NCI-H82 (cell line): ENCODE measurements at regions not wholly inside any gene's neighbourhood (a gene's known extent, or its start where the extent isn't known, plus 50 kb on each side); places are given as distances from the start of the nearest gene placed in this dataset.
"Not testable (repeated sequence)": the region's sequence is repeated elsewhere in the genome, so short reads cannot be mapped to it uniquely, and the experiment has no call there.

Experiments used
- DNase-seq: peaks from one replicate; lab custom pipeline; 2025; lab: John Stamatoyannopoulos, UW

DNA sequence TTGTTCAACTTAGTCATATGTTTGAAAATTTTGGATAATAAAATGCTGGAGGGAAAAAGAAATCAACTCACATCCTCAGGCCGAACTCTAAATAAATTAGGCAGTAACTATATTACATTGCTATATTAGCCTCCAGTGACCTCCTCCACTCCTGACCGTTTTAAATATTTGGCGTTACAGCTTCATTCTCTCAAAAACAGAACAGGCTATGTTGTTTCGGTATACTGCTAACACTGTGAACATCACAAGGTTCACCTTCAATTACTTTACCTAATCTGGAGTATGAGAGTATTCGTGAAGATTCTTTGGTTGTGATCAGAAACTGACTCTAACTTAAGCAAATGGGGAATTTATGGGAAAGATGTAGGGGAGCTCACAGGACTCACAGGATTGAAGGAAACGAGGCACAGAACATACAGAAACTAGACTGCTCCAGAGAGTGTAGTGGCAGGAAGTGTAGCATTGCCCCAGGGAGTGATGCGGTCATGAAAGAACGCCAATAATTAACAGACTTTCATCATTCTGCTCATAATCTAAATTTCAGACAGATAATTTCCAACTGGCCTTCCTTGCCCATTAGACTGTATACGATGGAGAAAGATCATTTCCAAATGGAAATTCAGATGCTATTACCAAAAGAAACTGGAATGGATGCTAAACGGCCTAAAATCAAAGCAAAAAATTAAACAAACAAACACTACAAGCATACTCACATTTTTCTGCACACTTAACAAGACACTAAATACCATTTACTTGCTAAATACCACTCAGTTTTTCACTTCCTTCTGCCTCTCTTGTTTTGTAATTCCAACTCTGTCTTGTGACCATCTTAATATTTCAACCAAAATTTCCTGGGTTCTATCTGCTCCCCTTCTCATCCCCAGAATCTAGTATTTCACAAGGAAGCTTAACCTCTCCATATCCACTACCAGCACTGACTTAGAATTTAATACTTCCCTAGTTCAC lies 110.1 kb upstream of the LPAR1 start:
- no peak for DNase-seq

DNA sequence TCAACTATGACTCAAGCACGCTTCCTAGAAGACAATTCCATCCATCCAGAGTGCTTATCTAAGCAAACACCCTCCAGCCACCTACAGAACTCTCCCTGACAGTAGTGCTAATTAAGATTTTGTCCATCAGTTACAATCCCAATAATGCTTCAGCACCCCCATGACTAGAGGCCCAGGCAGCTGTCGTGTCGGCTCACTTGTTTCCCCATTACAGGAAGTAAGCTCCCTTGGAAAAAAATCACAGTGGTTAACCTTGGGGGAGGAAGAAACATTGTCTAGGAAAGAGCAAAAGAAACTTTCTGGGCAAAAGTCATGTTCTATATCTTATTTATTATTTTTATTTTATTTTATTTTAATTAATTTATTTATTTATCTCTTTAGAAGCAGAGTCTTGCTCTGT lies 108.8 kb upstream of the LPAR1 start:
- DNase-seq: no peak

DNA sequence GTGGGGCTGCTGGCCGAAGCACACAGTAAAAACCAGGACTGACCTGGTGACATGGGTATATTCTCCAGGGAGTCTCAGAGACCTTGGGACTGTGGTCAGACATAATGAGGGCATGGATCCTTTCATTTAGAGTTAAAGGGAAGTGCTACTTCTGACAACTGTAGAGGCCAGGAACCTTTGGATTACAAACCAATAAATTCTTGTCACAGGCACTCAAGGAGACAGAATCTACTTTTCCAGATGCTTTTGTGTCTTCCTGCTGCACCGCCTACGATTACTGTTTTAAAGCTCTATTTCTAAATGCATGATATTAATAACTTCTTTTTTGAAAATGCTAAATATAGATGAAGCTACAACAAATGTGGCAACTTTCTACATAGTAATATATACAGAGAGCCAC lies 106.5 kb upstream of the LPAR1 start:
- DNase-seq: no peak

- no peak for DNase-seq
Measured at GRCh38 chr9:111136180-111136579, 97.9 kb upstream of the LPAR1 start.

- DNase-seq: no peak
Measured at GRCh38 chr9:111131211-111131610, 92.9 kb upstream of the LPAR1 start.

DNA sequence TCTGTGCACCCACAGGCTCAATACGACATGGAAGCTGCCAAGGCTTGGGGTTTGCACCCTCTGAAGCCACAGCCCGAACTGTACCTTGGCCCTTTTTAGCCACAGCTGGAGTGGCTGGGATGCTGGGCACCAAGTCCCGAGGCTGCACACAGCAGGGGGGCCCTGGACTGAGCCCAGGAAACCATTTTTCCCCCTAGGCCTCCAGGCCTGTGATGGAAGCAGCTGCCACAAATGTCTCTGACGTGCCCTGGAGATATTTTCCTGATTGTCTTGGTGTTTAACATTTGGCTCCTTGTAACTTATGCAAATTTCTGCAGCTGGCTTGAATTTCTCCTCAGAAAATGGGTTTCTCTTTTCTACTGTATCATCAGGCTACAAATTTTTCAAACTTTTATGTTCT lies 82.3 kb upstream of the LPAR1 start:
- DNase-seq: no peak

DNA sequence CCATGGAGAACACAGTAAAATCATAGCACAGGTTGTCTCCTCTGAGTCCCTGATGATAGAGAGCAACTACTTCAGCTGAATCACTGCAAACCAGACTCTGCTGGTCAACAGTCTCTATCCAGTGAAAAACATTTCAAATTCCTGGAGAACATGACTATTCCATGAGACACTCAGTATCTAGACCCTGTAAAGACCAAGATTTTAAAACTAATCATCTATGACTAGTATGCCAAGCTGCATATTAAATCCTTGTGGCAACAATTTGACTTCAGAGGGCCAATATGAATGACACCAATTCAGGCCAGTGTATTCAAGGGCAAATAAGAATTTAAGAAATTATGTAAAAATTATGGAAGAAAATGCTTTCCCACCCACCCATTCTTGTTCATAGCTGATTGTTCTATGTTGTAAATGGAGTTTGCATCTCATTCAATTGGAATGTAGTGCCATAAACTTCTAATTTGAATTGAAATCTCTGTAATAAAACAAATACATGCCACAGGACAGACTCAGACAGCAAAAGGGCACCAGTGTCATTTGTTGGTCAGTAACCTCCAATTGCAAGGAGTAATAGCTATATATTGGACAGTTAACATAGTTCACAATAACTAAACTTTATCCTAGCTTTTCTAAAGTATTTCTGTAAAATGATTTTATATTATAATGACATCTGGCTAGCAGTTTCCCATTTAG lies 80.1 kb upstream of the LPAR1 start:
- no peak for DNase-seq

GRCh38 chr9:111114486-111114885 lies 76.2 kb upstream of the LPAR1 start:
- DNase-seq: no peak

- no peak for DNase-seq
Measured at GRCh38 chr9:111113712-111114111, 75.4 kb upstream of the LPAR1 start.

DNA sequence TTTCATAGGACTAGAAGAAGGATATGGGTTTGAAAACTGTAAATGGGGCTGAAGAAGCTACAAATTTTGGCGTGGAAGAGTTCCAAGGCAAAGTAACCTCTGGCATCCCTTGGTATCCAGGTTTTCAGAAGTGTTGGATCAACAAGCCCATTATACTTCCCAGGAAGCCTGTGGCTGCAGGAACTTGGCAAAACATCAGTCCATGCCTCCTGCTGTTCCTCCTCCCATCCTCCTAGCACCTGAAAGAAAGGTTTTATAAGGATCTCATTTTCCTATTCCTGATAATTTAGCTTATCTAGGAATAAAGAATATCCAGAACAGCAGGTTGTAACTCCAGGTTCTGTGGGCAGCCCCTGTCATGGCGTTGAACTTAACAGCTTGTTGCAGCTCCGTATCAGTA lies 72.5 kb upstream of the LPAR1 start:
- DNase-seq: no peak

- no peak for DNase-seq
Measured at GRCh38 chr9:111108946-111109345, 70.7 kb upstream of the LPAR1 start.

DNA sequence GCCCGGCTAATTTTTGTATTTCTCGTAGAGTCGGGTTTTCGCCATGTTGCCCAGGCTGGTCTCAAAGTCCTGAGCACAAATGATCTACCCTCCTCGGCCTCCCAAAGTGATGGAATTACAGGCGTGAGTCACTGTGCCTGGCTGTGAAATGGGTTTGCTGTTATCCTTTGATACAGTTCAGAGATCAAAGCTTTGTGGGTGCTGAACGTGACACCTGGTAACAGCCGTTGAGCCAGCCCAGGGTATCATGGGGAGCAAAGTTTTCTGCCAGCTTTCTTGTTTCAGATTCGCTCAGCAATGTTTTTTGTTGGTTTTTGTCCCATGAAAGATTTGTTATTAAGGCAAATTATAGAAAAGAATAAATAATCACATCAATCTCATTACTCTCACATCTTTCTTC lies 68.9 kb upstream of the LPAR1 start:
- DNase-seq: no peak

- DNase-seq: no peak
Measured at GRCh38 chr9:111106202-111106601, 67.9 kb upstream of the LPAR1 start.

- no peak for DNase-seq
Measured at GRCh38 chr9:111102793-111103464, 64.7 kb upstream of the LPAR1 start.

DNA sequence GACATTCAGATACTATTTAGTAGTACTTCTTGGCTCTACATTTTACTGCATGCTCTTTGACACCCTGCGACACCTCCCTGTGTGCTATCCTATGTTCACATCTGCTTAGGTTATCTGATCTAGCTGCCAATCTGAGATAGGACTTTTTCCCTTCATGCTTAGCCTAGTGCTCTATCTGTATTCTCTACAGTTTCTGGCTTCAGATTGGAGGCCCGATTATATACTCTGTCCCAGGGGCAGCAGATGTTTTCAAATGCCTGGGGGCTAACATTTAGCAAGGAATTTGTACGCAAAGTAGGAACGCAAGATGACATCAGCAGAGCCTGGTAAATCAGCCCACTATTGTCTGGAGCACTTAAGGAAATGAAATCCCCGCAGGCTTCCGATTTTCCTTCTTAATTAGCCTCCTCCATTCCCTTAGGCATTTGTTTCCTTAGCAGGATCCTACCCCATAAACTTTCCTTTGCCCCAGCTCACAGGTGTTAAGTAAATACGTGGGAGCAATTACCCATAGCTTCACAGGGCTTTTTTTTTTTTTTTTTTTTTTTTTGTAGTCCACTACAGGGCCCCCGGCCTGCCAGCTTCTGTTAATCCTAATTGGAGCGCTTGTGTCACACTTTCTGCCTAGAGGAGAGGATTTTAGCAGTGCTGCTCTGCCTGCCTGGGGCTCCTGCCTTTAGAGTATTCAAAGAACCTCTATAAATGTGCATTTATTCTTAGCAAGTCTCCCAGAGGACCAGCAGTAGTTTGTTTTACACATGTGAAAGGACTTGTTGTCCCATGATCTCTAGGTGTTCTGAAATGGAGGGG lies 61.1 kb upstream of the LPAR1 start:
- DNase-seq: peak; percentile 90

GRCh38 chr9:111098093-111098492 lies 59.8 kb upstream of the LPAR1 start:
- DNase-seq: no peak

- no peak for DNase-seq
Measured at GRCh38 chr9:111096051-111096450, 57.8 kb upstream of the LPAR1 start.

GRCh38 chr9:111095441-111095840 lies 57.2 kb upstream of the LPAR1 start:
- DNase-seq: no peak

DNA sequence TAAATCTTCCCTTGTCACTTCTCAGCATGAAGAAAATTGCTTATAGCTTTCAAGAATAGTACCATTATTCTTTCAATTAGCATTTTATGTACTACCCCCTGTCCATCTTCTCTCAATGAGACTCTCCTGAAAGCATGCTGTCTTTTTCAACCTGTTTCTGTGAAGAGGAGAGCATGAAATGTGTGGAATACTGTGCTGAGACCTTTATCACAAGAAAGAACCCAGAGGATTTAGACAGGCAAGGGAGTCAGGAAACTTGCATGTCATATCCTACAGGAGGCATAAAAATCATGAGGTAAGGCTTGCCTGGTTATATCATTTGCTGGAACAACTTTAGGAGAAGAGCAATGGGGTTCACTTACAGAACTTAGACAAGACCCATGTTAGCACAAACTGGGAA lies 56.7 kb upstream of the LPAR1 start:
- DNase-seq: no peak

DNA sequence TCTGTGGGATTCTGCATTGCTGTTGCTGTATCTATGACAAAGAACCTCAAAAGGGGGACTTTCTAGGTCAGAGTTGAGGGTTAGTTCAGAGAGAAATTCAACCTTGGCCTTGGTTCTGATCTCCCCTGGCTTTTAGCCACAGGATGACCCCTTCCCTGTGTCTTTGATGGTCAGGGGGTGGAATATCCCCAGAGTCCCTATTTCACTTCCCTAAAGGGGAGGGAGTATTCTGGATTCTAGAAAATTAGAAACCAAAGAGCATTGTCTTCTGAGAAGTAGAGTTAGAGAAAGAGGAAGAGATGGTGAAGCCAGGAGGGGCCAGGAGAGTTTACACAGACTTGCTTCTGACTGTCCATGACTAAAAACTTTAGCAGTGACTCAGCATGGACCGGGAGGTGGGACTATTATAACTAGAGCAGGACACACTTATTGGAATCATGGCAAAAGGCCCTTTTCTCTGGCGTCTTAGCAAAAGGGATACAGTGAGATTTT lies 56.2 kb upstream of the LPAR1 start:
- DNase-seq: no peak

GRCh38 chr9:111092167-111092566 lies 53.9 kb upstream of the LPAR1 start:
- not testable (repeated sequence) for DNase-seq
